MM.1S (cell line): ENCODE measurements at regions not wholly inside any gene's neighbourhood (a gene's known extent, or its start where the extent isn't known, plus 50 kb on each side); places are given as distances from the start of the nearest gene placed in this dataset.

ENCODE experiments used
- DNase-seq: peaks from one replicate; pipeline ENCODE4 v3.0.0-alpha.2; 2015
- H2AFZ ChIP-seq: fragments of 300-600 bp; sonication (generic); 2 replicates; pipeline ENCODE4 v1.6.0; 2016; ENCODE audit warnings: antibody characterized with exemption, low read length
- H3F3A ChIP-seq: fragments of 300-600 bp; sonication (generic); 2 replicates; pipeline ENCODE4 v1.6.1; 2016; ENCODE audit warnings: mild to moderate bottlenecking, antibody characterized with exemption, low read length, moderate library complexity, mixed read lengths; ENCODE audit not compliant: insufficient read depth
- H3K27ac ChIP-seq: fragments of 300-600 bp; sonication (generic); 2 replicates; pipeline ENCODE4 v1.5.1; 2016; ENCODE audit warnings: mild to moderate bottlenecking, low read length
- H3K27me3 ChIP-seq: fragments of 300-600 bp; sonication (generic); replicated peaks from 2 replicates; pipeline ENCODE4 v1.6.0; 2016; ENCODE audit warnings: low read length; ENCODE audit not compliant: insufficient read depth
- H3K36me3 ChIP-seq: fragments of 300-600 bp; sonication (generic); replicated peaks from 2 replicates; pipeline ENCODE4 v1.6.1; 2016; ENCODE audit warnings: mild to moderate bottlenecking, low read length, mixed read lengths; ENCODE audit not compliant: insufficient read depth
- H3K4me1 ChIP-seq: fragments of 300-600 bp; sonication (generic); 2 replicates; pipeline ENCODE4 v1.6.1; 2016; ENCODE audit warnings: low read length, mixed read lengths
- H3K4me2 ChIP-seq: fragments of 300-600 bp; sonication (generic); 2 replicates; pipeline ENCODE4 v1.6.0; 2016; ENCODE audit warnings: low read depth, low read length
- H3K4me3 ChIP-seq: fragments of 300-600 bp; sonication (generic); 2 replicates; pipeline ENCODE4 v1.5.1; 2016; ENCODE audit warnings: low read length, mixed read lengths
- H3K79me2 ChIP-seq: fragments of 300-600 bp; sonication (generic); 2 replicates; pipeline ENCODE4 v1.6.1; 2016; ENCODE audit warnings: mixed run types, low read length, mixed read lengths
- H3K9ac ChIP-seq: fragments of 300-600 bp; sonication (generic); 2 replicates; pipeline ENCODE4 v1.6.1; 2016; ENCODE audit warnings: low read length, mixed read lengths
- H3K9me2 ChIP-seq: fragments of 300-600 bp; sonication (generic); replicated peaks from 2 replicates; pipeline ENCODE4 v1.6.1; 2016; ENCODE audit warnings: mild to moderate bottlenecking, low read length, mixed read lengths; ENCODE audit not compliant: insufficient read depth
- H3K9me3 ChIP-seq: fragments of 300-600 bp; sonication (generic); replicated peaks from 2 replicates; pipeline ENCODE4 v1.6.1; 2016; ENCODE audit warnings: mild to moderate bottlenecking, low read length, mixed read lengths; ENCODE audit not compliant: insufficient read depth
- H4K20me1 ChIP-seq: fragments of 300-600 bp; sonication (generic); 2 replicates; pipeline ENCODE4 v1.6.1; 2016; ENCODE audit warnings: mild to moderate bottlenecking, low read length, moderate library complexity, mixed read lengths; ENCODE audit not compliant: insufficient read depth
- CTCF ChIP-seq: fragments of 300-600 bp; sonication (generic); IDR thresholded peaks from 2 replicates; pipeline ENCODE4 v1.5.1; 2016; ENCODE audit warnings: antibody characterized with exemption, low read length, mixed read lengths
- EZH2 ChIP-seq: fragments of 300-600 bp; sonication (generic); optimal IDR thresholded peaks from 2 replicates; pipeline ENCODE3; 2017; ENCODE audit warnings: low read depth, mild to moderate bottlenecking, antibody characterized with exemption, low read length, mixed read lengths
- EZH2phosphoT487 ChIP-seq: fragments of 300-600 bp; sonication (generic); IDR thresholded peaks from 2 replicates; pipeline ENCODE4 v1.6.1; 2018; ENCODE audit warnings: antibody characterized with exemption, low read length

- no peaks in the 10 kb centered on the region for H3K4me1 ChIP-seq
- H3K27ac ChIP-seq: no peak overlapping the region
- no peaks in the 10 kb centered on the region for H3K9me2 ChIP-seq
- no peak for DNase-seq
- H3K4me2 ChIP-seq: no peak overlapping the region
- no peaks in the 10 kb centered on the region for H3F3A ChIP-seq
- H3K36me3 ChIP-seq: no peaks in the 10 kb centered on the region
- no peaks in the 10 kb centered on the region for H3K79me2 ChIP-seq
- no peaks in the 10 kb centered on the region for H4K20me1 ChIP-seq
- no peak overlapping the region for H3K9ac ChIP-seq
- TF ChIP-seq EZH2phosphoT487 (no peak), EZH2 (no peak), CTCF (no peak)
- no peaks in the 10 kb centered on the region for H3K9me3 ChIP-seq
- H3K27me3 ChIP-seq: no peaks in the 10 kb centered on the region
- no peak overlapping the region for H3K4me3 ChIP-seq
- no peak overlapping the region for H2AFZ ChIP-seq
Observed at GRCh38 chr2:155679647-155680046, 652.9 kb downstream of the NR4A2 start.

GRCh38 chr2:155675920-155676319 lies 656.6 kb downstream of the NR4A2 start:
- TF ChIP-seq EZH2phosphoT487 (no peak), CTCF (no peak), EZH2 (no peak)
- Histone ChIP-seq H3K79me2 (no peaks in the 10 kb centered on the region), H3K9me3 (no peaks in the 10 kb centered on the region), H3K27me3 (no peaks in the 10 kb centered on the region), H3K4me2 (no peak overlapping the region), H3K9me2 (no peaks in the 10 kb centered on the region), H3F3A (no peaks in the 10 kb centered on the region), H3K36me3 (no peaks in the 10 kb centered on the region), H4K20me1 (no peaks in the 10 kb centered on the region), H3K4me1 (no peaks in the 10 kb centered on the region), H3K27ac (no peak overlapping the region), H3K4me3 (no peak overlapping the region), H2AFZ (no peak overlapping the region), H3K9ac (no peak overlapping the region)
- no peak for DNase-seq

GRCh38 chr2:155665704-155666103 lies 666.8 kb downstream of the NR4A2 start:
- TF ChIP-seq CTCF: no peak
- TF ChIP-seq EZH2: no peak
- TF ChIP-seq EZH2phosphoT487: no peak

GRCh38 chr2:155663265-155663664 lies 669.3 kb downstream of the NR4A2 start:
- DNase-seq: no peak
- H3K9me2 ChIP-seq: no peaks in the 10 kb centered on the region
- no peak overlapping the region for H3K4me3 ChIP-seq

More at GRCh38 chr2:155665704-155666103, 666.8 kb downstream of the NR4A2 start:
- no peak overlapping the region for H3K4me2 ChIP-seq
- H3K36me3 ChIP-seq: no peaks in the 10 kb centered on the region
- no peak overlapping the region for H2AFZ ChIP-seq
- no peaks in the 10 kb centered on the region for H3K27me3 ChIP-seq
- H3K27ac ChIP-seq: no peak overlapping the region
- DNase-seq: no peak
- no peak overlapping the region for H3K4me3 ChIP-seq
- H3K4me1 ChIP-seq: no peaks in the 10 kb centered on the region
- H3K9me3 ChIP-seq: no peaks in the 10 kb centered on the region
- no peak overlapping the region for H3K9ac ChIP-seq
- H3F3A ChIP-seq: no peaks in the 10 kb centered on the region
- no peaks in the 10 kb centered on the region for H4K20me1 ChIP-seq
- no peaks in the 10 kb centered on the region for H3K79me2 ChIP-seq
- H3K9me2 ChIP-seq: no peaks in the 10 kb centered on the region

More at GRCh38 chr2:155663265-155663664, 669.3 kb downstream of the NR4A2 start:
- no peak overlapping the region for H2AFZ ChIP-seq
- no peak overlapping the region for H3K4me2 ChIP-seq
- H3K36me3 ChIP-seq: no peaks in the 10 kb centered on the region
- no peaks in the 10 kb centered on the region for H3F3A ChIP-seq
- H3K27me3 ChIP-seq: no peaks in the 10 kb centered on the region
- no peaks in the 10 kb centered on the region for H3K4me1 ChIP-seq
- no peak overlapping the region for H3K9ac ChIP-seq
- H3K27ac ChIP-seq: no peak overlapping the region
- no peak for TF ChIP-seq EZH2
- no peak for TF ChIP-seq EZH2phosphoT487
- no peaks in the 10 kb centered on the region for H3K9me3 ChIP-seq
- no peaks in the 10 kb centered on the region for H3K79me2 ChIP-seq
- H4K20me1 ChIP-seq: no peaks in the 10 kb centered on the region
